ENCODE measurements at regions not wholly inside any gene's neighbourhood (a gene's known extent, or its start where the extent isn't known, plus 50 kb on each side); places are given as distances from the start of the nearest gene placed in this dataset.

DNA sequence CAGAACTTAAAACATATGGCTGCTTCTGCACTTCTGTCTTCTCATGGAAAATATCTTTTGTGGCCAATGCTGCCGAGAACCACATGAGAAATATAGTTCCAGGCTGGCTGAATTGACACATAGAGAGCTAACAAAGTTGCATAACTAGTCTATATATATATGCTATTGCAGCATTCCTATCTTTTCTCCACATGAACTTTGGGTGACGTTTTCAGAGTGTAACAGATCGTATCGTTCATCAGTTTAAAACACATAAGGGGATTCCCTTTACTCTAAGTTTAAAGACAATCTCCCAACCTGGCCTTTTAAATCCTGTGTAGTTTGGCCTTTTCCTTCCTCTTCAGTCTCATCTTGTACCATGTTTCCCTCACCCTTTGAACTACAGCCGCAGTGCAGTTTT lies 394.2 kb upstream of the CBLB start:
- DNase-seq (ENCODE audit: low read depth in 2 of 2): no peak

DNA sequence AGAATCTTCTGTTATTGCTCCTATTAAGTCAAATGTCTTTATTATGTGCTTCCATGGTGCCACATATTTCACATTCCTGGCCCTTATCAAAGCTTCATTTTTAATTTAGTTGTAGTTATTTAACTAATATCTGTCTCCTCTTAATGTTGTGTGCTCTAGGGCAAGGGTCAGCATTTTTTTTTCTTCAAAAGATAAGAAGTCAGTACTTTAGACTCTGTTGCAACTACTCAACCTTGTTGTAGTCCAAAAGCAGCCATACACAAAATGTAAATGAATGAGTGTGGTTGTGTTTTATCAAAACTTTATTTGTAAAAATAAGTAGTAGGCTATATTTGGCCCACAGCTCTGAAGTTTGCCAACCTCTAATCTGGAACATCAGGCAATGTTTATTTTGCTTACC lies 394.7 kb upstream of the CBLB start:
- DNase-seq (ENCODE audit: low read depth in 2 of 2): no peak

DNA sequence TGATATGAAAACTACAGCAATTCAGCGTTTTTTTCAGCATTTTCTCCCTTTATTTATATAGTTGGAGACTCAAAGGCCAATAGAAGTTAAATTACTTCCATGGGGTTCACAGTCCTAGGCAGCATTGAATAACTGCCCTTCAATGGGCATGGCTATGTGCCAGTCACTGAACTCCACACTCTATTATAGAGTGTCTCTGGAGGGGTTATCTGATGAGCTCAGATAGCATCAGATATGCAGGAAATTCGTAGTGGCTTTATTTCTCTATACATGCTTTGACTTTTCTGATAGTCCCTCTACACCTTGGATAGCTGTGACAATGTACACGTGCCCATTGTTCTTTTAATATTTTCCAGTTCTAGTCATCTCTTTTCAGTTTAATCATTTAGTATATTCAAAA lies 396.9 kb upstream of the CBLB start:
- no peak for DNase-seq (ENCODE audit: low read depth in 2 of 2)

DNA sequence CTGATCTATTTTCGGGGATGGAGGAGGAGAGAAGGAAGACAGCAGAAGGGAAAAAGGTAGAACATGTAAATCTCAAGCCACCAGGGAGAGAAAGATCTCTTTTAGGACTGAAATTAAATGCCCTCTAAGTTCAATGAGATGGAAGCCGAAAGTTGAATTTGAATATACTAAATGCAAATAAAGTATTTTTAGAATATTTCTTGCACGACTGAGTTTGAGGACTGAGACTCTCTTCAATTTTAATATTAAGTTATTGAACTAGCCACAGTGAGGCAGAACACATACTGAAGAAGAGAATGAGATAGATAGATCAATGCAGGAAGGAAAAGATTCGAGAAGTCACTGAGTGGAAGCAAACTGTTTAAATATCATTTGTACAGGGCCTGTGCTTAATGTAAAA lies 399.9 kb upstream of the CBLB start:
- DNase-seq (ENCODE audit: low read depth in 2 of 2): no peak

DNA sequence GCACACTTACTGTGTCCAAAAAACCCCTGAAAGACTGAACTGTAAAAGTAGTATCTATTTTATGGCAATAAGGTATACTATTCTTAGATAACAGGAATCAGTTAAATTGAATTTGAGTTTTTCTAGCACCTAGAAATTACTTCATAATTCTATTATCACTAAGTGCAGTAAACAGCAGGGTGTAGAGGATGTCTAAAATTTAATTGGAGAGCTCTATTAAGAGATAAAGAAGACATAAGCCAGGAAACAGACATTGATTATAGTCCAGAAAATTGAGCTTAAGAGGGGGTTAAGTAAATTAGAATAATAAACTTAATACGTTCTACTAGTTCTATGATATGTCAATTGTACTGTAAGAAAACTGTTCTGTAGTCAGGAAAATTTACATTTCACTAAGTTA lies 403.5 kb upstream of the CBLB start:
- no peak for DNase-seq (ENCODE audit: low read depth in 2 of 2)

DNA sequence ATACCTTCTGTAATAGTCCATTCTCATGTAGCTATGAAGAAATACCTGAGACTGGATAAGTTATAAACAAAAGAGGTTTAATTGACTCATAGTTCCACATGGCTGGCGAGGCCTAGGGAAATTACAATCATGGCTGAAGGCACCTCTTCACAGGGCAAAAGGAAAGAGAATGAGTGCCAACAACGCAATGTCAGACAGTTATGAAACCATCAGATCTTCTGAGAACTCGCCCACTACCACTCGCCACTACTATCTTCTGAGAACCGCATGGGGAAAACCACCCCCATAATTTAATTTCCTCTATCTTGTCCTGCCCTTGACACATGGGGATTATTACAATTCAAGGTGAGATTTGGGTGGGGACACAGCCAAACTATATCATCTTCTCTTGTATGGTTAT lies 406.8 kb upstream of the CBLB start:
- no peak for DNase-seq (ENCODE audit: low read depth in 2 of 2)

DNA sequence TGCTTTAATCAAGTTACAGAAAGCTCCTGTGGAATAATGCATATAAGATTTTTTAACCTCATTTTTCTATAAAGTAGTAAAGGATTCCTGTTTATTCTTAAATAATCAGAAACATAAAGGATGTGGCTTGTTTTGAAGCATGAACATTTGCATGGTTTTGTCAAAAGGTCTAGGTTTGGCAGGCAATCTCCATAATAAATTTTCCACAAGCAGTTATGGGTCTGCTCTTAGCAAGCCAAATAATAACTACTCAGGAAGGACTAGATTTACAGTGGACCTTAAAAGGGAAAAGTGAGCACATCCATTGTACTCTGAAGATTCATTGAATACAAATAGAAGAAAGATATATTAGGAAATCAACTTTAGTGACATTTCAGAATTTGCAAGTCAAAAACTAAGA lies 407.3 kb upstream of the CBLB start:
- DNase-seq (ENCODE audit: low read depth in 2 of 2): no peak

DNA sequence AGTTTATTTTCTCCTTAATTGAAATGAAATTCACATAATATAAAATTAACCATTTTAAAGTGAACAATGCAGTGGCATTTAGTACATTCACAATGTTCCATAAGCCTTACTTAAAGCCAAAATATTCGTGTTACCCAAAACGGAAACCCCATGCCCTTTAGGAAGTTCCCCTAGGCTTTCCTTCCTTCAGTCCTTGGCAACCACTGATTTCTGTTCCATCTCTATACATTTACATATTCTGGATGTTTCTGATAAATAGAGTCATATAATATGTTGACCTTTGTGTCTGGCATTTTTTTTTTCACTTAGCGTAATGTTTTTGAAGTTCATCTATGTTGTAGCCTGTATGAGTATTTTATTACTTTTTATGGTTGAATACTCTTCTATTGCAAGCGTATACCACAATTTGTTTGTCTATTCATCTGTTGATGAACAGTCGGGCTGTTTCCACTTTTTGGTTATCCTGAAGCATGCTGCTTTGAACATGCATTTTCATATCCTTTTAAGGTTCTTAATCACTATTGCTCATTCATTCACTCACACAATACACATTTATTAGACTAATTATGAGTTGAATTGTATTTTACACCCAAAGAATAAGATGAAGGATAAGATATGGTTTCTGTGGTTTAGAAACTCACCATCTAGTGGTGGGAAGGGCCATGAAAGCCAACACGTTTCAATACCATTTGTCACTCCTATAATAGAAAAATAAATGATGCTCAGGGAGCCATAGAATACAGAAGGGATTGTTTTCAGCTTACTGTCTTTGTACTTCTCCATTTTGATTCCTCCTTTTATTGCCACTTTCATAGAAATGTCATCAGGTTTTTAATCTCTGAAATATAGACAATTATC lies 408.2 kb upstream of the CBLB start:
- no peak for DNase-seq (ENCODE audit: low read depth in 2 of 2)

DNA sequence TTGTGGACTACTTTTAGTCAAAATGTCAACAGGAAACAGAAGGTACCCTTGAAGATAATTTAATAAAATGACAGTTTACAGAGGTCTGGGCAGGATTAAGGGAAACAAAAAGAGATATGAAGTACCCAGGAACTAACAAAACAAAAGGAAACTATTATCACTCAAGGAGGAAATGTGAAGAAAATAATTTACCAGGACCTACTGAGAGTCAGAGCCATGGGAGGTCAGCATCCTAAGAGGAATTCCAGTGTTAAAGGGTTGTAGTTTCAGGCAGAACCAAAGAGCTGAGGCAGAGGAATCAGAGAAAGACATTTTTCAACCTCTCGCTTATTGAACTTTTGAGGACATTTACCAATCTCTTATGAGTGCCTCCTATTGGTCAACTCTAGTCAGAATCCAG lies 408.9 kb upstream of the CBLB start:
- DNase-seq (ENCODE audit: low read depth in 2 of 2): no peak

DNA sequence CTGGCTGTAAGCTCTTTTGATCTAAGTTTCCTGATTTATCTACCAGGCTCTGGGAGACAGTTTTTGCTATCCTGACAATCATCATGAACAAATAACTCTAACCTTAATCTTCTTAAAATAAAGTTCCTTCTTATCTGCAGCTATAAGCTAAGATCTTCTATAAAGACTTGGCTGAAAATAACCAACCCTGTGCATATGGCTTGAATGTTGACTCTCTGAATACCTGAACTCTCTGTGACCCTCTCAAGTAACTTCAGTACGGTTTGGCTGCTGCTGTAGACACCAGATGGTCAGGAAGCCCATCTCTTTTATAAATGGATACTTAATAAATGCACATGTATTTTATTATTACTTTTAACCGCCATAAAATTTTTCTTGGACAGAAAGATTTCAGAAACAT lies 412.4 kb upstream of the CBLB start:
- no peak for DNase-seq (ENCODE audit: low read depth in 2 of 2)

DNA sequence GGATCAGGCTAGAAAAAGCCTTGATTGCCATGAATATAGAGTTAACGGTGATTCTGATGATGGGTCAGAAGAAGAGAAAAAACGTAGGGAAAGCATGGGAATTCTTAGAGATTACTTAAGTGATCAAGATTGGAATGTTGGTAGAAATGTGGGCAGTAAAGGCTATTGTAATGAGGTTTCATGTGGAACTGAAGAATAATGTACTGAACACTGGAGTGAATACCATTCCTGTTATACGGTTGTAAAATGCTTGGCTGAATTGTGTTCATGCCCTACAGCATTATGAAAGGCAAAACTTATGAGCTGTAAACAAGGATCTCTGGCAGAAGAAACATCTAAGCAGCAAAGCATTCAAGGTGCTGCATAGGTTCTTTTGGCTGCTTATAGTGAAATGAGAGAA lies 414.1 kb upstream of the CBLB start:
- DNase-seq (ENCODE audit: low read depth in 2 of 2): no peak

DNA sequence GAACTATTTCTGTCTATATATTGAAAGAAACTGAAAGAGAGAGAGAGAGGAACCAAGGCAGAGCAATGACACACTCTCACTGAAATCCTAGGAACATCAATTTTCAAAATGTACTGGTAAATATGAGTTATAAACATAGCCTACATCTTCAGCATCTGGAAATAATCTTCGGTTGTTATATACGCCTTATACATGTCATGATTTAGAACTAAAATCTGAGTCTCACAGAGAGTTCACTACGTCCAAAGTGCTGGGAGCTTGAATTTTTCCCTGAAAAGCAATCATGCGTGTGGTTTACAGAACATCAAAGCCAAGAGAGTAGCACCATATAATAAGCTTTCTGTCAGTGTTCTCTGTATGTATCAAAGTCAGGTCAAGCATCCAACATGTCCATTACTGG lies 420.0 kb upstream of the CBLB start:
- no peak for DNase-seq (ENCODE audit: low read depth in 2 of 2)

DNA sequence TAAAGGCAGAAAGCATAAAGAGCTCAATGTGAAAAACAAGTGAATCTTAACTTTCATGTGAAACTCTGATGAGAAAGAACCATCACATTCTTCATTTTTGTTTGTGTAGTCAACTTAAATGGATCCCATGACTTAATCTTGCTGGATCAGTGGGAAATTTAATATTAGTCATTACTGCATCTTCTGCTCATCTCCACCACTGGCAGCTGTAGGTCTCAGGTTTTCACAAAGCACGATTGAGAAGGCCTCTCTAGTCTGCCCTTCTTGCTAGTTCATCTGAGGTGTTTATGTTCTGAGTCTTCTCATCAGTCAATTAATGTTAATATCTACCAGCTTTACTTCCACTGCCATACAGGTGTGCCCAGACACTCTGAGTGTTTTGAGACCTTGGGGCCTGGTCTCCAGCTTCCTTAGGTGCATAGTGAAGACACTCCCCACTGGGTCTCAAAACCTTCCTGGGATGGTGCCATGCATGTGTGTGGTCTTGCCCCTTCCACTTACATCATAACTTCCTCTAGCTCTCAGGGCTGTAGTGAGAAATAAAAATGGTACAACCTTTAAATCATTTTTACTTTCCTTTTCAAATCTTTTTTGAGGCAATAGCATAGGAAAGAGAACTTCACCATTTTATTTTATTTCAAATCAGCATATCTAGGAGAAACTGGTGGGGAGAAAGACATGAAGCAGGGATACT lies 421.6 kb upstream of the CBLB start:
- no peak for DNase-seq (ENCODE audit: low read depth in 2 of 2)

DNA sequence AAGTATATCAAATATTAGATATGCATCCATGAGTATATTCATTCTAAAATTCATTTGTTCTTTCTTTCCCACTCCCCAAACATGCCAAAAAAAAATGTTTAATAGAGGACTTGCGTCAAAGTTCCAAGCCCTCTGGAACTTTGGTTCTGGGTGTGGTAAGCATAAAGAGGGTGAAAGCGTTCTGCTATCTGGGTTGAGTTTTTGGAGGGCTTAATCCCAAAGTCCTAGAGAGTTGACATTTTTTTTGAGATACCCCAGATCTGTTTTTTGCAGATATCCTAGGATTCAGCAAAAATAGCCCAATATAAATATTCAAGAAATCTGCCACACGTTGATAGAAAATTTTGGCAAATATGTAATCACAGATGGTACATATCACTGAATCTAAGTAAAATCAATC lies 424.3 kb upstream of the CBLB start:
- DNase-seq (ENCODE audit: low read depth in 2 of 2): no peak

DNA sequence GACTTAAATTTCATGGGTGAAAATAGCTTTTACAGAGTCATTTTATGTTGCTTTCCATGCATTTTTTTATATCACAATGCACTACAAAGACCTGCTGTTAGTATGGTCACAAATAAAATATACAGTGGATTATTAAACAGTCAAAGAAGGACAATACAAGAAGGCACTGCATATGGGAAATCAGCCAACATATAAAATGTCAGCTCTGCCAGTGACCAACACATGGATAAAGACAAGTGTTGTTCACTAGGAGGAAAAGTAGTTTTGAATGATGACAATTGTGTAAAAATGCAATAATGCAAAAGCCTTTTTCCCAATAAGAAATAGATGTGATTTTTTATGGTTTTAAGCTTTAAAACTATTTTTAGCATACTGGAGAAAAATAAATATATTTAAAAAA lies 425.3 kb upstream of the CBLB start:
- DNase-seq (ENCODE audit: low read depth in 2 of 2): no peak

DNA sequence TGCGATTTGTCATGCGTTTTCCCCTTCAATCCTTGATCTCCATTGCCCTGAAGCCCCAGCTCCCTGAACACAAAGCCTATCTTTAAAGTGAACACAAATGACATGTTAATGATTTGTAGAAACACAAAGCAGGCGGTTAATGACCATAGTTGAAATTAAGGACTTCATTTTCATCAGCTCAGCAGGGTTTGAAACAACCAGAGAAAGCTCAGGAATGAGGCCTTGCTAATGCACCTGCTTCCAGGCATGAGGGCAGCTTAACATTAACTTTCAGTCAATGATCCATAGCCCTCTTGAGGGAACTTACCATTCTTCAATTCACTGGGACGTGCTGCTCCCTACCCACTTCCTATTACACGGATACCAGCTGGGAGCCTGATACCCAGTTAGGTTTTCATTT lies 427.2 kb upstream of the CBLB start:
- no peak for DNase-seq (ENCODE audit: low read depth in 2 of 2)

DNA sequence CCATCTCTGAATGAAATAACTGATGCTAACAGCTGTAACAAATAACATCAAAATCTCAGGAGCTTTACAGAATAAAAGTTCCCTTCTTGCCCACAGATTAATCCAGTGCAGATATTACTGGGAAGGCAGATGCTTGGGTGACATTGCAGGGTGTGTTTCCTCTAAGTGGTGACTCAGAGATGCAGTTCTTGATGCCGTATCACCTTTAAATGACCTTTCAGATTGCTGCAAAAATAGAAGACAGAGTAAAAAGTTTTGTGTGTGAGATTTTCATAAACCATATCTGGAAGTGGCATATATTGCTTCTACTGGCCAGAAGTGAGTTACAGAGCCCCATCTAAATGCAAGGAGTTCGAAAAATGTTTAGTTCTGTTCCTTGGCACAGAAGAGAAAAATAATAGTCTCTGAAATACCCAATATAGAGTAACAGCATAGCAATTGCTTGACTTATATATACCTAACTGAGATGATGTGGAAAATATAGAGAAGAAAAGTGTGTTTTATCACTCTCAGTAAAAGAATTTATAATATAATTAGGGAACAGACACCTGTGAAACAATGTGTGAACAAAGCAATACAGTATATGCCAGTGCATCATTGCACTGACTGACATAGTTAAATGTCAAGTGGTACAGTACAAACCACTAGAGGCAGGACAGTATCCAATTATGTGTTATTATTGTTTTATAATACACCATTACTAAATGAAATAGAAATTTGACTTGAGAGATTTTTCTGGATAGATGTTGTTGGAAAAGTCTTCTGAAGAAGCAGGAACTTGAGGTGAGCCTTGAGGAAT lies 430.7 kb upstream of the CBLB start:
- DNase-seq (ENCODE audit: low read depth in 2 of 2): no peak

DNA sequence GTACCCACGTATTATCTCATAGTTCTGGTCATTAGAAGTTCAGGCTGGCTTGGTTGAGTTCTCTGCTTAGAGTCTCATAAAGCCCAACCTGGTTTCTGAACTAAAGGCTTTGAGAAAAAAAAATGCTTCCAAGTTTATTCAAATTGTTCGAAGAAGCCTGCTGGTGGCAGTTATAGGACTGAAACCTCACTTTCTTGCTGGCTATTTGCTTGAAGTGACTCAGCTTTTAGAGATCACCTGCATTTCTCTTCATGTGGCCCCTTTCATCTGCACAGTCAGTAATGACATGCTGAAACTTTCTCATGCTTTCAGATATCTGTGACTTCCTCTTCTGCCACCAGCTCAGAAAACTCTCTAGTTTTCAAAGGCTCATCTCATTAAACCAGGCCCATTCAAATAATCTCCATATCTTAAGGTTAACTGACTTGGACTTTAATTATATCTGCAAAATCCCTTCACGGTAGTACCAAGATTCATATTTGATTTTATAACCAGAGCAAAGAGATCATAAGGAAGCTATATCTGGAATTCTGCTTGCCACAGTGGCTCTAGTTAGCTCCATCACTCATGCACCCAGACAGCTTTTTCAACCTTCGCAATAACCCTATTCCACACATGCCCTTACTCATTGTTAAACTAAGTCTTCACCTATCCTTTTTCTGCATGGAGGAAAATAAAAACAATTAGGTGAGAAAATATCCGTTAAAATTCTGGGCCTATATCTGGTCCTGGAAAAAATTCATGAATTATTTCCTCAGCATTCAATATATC lies 433.8 kb upstream of the CBLB start:
- DNase-seq (ENCODE audit: low read depth in 2 of 2): no peak

DNA sequence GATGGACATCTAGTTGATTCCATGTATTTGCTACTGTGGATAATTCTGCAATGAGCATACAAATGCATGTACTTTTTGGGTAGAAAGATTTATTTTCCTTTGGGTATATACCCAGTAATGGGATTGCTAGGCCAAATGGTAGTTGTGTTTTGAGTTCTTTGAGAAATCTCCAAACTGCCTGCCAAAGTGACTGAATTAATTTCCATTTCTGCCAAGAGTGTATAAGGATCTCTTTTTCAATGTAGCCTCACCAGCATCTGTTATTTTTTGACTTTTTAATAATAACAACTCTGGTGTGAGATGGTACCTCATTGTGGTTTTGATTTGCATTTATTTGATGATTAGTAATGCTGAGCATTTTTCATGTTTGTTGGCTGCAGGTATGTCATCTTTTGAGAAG lies 435.0 kb upstream of the CBLB start:
- no peak for DNase-seq (ENCODE audit: low read depth in 2 of 2)

DNA sequence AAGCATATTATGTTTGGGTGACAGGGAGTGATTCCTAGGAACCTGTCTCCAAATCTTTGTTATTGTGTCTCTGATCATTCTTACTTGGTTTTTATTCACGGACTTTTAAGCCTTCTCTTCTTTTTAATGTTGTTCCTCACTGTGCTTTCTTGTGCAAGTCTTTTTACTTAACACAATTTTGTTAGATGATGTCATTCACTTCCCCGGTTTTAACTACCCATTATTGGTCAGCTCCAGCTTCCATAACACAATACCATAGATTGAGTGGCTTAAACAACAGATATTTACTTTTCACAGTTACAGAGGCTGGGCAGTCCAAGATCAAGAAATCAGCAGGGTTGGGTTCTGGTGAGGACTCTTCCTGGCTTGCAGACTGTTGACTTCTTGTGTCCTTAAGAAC lies 436.3 kb upstream of the CBLB start:
- no peak for DNase-seq (ENCODE audit: low read depth in 2 of 2)

DNA sequence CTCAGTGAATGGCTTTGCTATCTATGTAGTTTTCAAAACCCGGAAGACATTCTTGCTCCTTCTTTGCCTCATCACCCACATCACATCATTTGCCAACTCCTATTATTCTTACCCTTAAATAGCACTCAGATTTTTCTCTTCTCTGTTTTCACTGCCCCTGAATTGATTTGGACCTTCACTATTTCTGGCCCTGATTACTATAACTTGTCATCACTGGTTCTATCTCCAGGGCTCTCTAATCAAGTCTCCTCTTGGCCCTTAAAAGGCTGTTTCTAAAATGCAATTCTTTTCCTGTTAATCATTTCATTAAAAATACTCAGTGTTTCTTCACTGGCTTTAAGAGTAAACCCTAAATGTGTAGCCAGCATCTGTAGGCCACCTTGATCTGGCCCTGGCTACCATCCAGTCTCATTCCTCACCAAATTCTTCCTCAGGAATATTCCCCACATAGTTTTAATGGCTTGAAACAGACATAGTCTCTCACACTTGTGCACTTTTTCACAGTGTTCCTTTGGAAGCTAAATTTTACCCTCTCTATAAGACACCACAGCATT lies 437.1 kb upstream of the CBLB start:
- no peak for DNase-seq (ENCODE audit: low read depth in 2 of 2)

DNA sequence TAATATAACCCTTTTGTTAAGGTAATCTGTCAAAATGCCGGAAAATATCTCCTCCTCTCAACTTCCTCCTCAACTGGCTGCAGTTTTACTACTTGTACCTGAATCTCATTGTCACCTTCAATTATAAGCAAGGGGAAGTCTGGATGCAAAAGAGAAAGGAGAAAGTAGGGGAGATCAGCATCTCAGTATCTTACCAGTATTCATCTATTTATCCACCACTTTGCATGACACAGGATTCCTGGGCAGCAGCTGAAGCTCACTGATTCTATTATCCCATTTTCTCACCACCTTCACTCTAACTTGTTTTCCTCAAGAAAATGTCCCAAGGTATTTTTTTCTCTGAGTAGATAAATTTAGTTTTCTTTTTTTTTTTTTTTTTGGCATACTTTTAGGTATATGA lies 440.5 kb upstream of the CBLB start:
- DNase-seq (ENCODE audit: low read depth in 2 of 2): no peak

All from stimulated activated CD4-positive, alpha-beta T cell treated with anti-CD3 and anti-CD28 coated beads, Interleukin-12 subunit alpha, Interleukin-12 subunit beta, amount 100 ng/mL, for 24 hours (primary cell).